H1 (cell line): ENCODE measurements at regions not wholly inside any gene's neighbourhood (a gene's known extent, or its start where the extent isn't known, plus 50 kb on each side); places are given as distances from the start of the nearest gene placed in this dataset.

Experiments
- EP300 ChIP-seq, 2 experiments: IDR thresholded peaks; 1 replicate in 1 of 2; 2 replicates in 1 of 2; pipeline ENCODE4 v1.6.1; 2011 to 2012; ENCODE audit warnings: low read depth in 2 of 2, low read length in 2 of 2, mild to moderate bottlenecking in 2 of 2, borderline replicate concordance in 1 of 2, inconsistent platforms in 1 of 2, moderate library complexity in 1 of 2
- EZH2 ChIP-seq: fragments of 200-600 bp; sonication (generic); IDR thresholded peaks from 2 replicates; pipeline ENCODE4 v1.7.1; 2012; ENCODE audit warnings: low read depth, mild to moderate bottlenecking, moderate library complexity, low read length, inconsistent platforms; ENCODE audit not compliant: severe bottlenecking
- RNF2 ChIP-seq: fragments of 200-900, 300-1000 bp; sonication (generic); IDR thresholded peaks from 2 replicates; pipeline ENCODE4 v1.7.1; 2016; ENCODE audit warnings: borderline replicate concordance, low read depth, mild to moderate bottlenecking, antibody characterized with exemption, low read length; ENCODE audit not compliant: poor library complexity, severe bottlenecking; ENCODE audit errors: missing control alignments
- YY1 ChIP-seq: IDR thresholded peaks from 2 replicates; pipeline ENCODE4 v1.6.1; 2011; ENCODE audit warnings: low read depth, mild to moderate bottlenecking, low read length

DNA sequence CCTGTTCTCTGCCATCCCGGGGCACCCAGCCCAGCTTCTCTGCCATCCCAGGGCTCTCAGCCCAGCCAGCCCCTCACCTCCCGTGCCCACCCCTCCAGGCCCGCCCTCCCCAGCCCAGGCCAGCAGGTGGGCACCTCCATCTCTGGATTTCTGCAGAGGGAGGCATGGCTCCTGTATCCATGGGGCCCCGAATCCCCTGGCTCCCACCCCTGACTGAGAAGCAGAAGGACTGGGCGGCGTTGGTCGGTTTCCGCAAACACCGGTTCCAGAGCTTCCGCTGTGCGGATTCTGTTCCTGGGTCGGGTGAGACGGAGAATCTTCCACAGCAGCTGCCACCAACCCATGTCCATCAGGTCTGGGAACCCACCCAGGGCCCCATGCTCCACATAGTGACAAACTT, 240.3 kb downstream of the BRD1 start:
- no peak for TF ChIP-seq EP300 (IDR thresholded peaks at IDR 0.05; ENCODE audit: borderline replicate concordance in 1 of 2, low read depth in 2 of 2, low read length in 2 of 2)
- TF ChIP-seq YY1, result no peak
- TF ChIP-seq EZH2, result no peak
- no peak for TF ChIP-seq RNF2
